HG03108 (cell line): ENCODE measurements at regions not wholly inside any gene's neighbourhood (a gene's known extent, or its start where the extent isn't known, plus 50 kb on each side); places are given as distances from the start of the nearest gene placed in this dataset.

ENCODE experiments used
- ATAC-seq: cut with Tn5 transposase; IDR thresholded peaks from one replicate; pipeline ENCODE4 v1.9.1; 2021; ENCODE audit warnings: moderate library complexity; ENCODE audit not compliant: unreplicated experiment

GRCh38 chr10:106520698-106521097 is 643.8 kb downstream of the SORCS1 start:
- ATAC-seq: no peak

DNA sequence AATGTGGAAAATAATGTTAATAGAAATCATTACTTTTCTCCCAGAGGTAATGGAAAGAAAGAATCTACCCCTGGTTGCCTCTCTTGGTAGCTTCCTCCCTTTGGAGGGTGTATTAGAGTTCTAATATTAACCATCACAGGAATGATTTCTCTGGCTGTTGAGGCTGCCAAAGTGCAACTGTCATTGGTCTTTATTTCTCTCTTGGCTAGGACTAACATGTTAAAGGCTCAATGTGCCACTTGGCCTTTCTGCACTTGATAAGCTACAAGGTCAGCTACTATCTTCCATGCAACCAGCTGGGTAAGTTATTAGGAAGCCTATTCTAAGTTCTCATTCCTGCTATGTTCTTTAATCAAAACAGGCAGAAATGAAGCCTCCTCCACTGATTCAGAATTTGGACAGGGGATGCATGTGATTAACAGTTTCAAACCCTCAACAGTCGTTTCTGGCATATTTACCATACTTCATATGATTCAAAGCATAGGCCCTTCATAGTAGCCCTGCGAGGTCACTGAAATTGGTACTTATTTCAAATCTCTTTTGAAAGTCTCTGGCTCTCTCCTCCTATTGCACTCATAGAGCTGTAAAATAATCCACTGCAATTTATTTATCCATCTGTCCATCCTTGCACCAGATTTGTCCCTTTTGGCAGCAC is 645.0 kb downstream of the SORCS1 start:
- no peak for ATAC-seq

- no peak for ATAC-seq
Measured at GRCh38 chr10:106515206-106515790, 649.2 kb downstream of the SORCS1 start.

DNA sequence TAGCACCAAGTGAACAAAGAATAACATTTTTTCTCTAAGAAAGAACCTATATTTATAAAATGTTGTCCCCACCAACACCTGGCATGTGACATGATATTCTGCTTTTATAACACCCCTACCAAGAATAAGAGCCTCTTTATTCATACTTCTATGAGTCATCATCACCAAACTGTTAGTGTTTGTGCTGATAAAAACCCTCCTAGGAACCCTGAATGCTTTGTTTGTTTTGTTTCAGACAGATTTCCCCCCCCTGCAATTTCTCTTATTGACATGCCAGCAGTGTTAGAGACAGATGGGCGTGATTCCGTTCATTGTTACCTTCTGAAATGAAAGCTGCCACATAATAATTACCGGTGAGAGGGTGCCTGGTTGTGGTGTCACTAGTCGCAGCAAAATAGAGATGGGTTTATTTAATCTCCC is 651.1 kb downstream of the SORCS1 start:
- no peak for ATAC-seq

DNA sequence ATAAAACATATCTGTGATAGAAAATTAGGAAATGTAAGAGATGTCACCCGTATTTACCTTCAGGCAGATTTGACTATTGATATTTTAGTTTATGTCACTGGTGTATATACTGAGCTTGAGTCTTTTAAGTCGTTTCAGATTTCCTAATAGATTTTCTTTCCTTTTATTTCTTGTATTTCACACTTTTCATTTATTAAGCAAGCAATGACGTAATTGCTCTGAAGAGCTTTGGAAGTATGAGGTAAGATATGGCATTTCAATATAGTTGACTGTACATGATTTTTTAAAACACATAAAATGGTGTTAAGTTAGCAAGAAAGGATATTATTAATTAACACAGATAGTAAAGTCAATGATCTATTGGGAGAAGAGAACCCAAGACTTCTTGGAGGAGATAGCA is 652.6 kb downstream of the SORCS1 start:
- no peak for ATAC-seq

- no peak for ATAC-seq
Measured at GRCh38 chr10:106508950-106509349, 655.6 kb downstream of the SORCS1 start.

DNA sequence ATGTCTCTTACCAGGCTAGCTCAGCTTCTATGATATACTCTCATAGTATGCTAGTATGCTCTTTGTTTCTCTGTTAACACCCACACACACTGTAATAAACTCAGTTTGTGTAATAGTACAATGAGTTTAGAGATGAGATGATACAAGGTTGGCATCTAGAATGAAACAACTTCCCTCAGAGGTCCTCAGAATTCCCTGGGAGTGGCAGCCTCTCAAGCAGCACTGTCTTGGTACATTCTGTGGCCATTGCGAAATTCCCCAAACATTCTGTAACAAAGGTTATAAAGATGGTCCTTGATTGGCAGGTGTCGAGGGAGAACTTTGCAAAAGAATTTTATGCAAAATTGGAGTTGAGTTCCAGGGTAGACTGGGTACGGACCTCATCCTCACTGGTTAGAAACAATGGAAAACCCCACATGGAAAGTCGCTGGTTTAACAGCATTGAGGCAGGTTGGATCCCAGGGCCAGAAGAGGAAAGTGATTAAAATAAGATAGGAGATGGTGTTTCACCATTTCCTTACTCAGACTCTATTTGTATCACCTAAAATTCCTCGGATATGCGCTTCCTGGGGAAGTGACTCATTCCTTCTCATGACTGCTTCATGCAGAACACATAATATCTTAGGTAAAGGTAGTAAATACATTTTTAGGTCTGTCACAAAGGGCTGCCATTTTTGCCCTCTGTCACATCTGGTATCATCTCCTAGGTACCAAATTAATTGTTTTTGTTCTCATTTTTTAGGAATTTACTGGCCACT is 657.8 kb downstream of the SORCS1 start:
- no peak for ATAC-seq

GRCh38 chr10:106504536-106504935 is 660.0 kb downstream of the SORCS1 start:
- no peak for ATAC-seq

DNA sequence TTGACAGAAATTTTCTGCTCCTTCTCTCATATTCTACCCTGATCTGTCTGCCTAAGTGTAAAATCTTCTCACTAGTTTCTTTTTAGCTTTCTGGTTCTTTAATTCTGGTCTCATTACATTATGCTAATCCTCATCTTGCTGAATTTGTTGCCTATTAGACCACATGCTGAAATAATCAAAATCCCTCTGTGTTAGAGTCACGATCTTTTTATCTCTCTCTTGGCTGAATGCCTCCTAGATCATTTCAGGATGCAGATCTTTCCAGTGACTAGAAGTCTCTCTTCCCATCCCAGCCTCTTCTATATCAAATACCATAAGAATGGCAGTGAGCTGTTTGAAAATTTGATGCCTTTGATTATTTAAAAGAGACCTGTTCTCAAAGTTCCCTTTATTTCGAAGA is 661.9 kb downstream of the SORCS1 start:
- no peak for ATAC-seq

DNA sequence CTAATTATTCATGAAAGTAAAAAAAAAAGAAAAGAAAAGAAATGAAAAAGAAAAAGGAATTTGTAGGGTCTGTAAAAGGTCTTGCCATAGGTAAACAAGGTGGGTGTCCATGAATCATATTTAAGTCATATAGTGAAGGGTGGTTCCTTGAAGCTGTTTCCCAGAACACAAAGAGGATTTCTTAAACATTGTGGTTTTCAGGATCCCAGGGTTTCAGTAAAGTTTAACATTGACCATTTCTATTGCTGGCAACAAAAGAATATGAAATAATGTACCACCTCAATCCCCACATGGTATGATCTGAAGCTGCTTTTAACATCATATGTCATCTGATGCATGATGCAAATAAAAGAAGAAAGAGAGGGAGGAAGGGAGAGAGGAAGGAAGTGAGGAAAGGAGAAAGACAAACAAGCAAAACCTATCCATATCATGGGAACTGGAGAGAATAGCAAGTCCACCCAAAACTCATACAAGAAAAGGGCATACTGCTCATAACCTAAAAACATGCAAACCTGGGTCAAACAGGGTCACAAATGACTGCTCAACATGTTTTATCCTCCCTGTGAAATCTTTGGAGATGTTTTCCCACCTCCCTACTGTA is 663.5 kb downstream of the SORCS1 start:
- no peak for ATAC-seq

DNA sequence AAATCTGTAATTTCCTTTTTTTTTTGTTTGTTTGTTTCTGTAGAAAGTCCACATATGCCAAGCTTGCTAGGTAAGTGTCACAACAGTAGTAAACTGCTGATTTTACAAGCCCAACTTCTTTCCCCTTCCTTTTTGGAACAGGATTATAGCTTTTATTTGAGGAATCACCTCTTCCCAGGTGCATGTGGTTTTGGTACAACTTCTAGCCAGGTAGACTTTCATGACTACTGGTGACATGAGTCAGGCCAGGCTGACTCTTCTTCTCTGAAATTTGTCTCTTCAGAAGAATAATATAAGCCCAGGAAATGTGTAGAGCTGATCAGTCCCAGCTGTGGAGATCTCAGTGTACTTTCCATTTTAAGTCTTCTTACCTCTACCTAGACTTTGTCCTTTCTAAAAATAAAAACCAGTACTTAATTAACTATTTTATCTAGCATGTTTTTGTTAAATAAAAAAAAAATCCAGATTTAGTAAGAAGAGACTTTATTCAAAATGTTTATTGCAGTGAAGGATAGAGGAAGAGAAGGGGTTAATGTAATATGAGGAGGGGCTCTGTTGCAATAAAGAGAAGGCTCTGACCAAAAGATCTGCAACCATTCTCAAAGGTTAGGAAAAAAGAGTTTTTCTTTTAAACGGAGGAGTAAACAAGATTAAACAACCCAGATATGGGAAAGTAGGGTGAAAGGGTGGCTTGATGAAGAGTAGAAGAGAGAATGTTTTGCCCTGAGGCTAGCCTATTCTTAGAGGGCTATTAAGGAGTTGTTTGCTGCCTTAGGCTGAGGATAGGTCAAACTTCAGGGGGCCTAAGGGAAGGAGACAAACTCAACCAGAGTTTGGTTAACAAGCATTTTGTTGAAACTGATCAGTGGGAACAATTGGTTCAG is 664.2 kb downstream of the SORCS1 start:
- ATAC-seq: no peak

DNA sequence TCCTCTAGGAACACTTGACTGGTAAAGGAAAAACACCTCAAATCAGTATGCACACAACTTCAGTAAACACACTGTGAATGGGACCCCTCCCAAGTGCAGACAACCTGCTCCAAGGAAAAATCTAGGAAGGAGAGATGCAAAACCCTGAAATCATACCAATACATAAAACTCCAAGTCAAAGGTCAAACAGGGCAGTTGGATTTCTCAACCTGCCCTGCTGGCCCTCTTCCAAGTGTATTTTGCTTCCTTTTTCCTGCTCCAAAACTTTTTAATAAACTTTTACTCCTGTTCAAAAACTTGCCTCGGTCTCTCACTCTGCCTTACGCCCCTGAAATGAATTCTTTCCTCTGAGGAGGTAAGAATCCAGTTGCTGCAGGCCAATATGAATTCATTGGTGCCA is 665.1 kb downstream of the SORCS1 start:
- ATAC-seq: no peak

GRCh38 chr10:106498675-106499074 is 665.8 kb downstream of the SORCS1 start:
- no peak for ATAC-seq

DNA sequence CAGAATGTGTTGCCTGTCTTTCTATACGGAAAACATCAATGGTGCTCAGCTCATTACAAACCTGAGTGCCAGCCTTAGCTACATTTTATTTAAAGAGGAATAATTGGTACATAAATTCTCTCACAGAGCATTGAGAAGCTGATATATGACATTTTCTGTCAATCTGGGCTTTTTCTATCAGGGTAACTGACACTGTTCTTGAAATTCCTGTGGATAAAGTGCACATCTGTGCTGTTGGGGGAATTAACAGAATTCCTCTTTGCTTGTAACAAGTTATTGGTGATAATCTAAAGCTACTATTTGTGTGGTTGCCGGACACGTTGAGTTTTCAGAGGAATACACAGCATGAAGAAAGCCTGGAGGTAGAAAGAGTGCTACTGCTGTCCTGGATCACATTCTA is 668.6 kb downstream of the SORCS1 start:
- no peak for ATAC-seq

DNA sequence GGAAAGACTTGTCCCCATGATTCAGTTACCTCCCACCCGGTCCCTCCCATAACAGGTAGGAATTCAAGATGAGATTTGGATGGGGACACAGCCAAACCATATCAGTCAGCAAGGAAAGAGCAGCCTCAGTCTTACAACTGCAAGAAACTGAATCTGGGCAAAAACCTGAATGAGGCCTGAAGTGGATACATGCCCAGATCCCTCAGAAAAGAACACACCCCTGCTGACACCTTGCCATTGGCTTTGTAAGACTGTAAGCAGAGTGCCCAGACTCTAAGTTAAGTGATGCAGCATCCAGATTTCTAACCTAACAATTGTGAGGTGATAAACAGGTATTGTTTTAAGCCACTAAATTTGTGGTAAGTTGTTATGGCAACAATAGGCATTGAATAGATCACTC is 670.8 kb downstream of the SORCS1 start:
- ATAC-seq: no peak

DNA sequence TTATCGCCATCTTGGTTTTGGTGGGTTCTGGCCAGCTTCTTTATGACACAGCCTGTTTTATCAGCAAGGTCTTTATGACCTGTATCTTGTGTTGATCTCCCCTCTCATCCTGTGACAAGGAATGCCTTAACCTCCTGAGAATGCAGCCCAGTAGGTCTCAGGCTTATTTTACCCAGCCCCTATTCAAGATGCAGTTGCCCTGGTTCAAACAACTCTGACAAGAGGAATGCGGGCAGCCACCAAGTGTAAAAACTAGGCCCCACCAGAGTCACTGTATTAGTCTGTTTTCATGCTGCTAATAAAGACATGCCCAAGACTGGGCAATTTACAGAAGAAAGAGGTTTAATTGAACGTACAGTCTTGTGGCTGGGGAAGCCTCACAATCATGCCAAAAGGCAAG is 671.3 kb downstream of the SORCS1 start:
- no peak for ATAC-seq

DNA sequence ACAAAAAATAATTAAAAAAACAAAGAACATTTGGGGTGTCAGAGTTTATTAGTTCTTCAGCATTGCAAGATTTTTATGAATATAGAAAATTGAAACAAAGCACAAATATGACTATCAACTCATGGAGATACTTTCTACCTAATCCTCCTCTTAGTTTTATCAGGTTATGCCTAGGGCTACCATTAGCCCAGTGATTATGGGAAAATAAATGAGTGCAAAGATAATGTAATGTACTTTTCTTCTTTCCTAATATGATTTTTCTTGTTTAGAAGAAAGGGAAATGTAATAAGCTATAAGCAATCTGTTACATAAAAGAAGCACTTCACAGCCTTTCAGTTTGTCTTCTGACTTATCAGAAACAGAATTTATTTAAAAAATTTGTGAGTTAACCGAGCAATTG is 676.8 kb downstream of the SORCS1 start:
- ATAC-seq: no peak

DNA sequence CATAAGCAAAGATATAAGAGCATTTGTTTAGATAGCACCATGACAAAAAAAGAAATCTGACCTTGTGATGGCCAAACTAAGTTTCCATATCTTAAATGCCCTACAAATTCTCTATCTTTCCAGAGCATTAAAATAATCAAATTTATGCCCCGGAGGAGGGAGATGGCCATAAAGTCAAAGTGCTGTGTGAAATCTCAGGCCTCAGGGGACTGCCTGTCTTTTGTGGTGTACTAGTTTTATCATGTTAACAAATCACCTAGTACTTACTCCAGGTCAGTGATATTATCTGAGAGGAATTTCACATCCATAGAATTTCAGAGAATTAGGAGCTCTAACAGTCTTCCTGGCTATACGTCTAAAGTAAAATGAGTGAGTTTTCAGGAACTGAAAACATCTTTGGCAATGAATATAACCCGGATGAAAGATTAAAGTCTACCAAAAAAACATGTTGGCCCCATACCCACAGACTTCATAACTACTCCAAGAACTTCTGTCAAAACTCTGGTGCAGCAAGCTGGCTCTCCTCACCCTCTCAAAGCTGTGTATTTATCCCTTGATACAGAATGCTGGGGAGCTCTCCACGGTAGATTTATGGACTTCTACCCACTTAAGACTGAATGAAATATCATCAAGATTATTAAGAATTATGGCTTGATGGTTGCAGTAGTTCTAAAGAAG is 682.8 kb downstream of the SORCS1 start:
- no peak for ATAC-seq

DNA sequence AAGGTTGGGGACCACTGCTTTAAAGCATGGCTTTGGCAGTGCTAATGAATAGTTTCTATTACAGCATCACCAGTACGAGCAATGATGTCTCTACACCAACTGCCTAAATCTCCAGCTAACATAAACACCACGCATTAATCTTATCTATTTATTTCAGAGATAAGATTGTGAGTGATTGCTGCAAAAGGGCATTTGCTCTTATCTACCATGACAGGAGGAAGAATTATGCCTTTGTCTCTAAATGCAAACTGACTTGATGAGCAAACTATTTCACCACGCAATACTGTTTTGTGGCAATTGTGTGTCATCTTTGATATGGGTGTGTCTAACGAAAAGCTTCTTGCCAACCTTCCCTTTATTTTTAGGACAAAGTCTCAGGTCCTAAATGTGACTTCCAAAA is 684.9 kb downstream of the SORCS1 start:
- no peak for ATAC-seq

DNA sequence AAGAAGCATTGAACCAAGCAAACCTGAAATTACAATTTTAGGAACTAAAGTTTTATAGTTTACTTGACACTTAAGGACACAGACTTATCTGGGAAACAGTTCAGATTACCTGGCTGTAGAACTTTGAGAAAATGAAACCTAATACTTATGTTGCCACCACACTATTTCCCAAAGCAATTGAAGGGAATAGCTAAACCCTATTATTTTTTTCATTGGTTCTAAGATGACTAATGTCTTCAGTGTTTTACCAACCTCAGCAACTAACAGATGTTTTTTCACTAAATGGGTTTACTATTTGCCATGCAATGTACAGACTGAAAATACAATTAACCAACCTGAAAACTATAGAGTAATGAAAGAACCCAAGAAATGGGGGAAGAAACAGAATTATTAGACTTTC is 689.6 kb downstream of the SORCS1 start:
- no peak for ATAC-seq
